ENCODE measurements at regions not wholly inside any gene's neighbourhood (a gene's known extent, or its start where the extent isn't known, plus 50 kb on each side); places are given as distances from the start of the nearest gene placed in this dataset.

- H3K27ac ChIP-seq, result no peak overlapping the region
- DNase-seq, result no peak
- H3K36me3 ChIP-seq, result no peaks in the 10 kb centered on the region
- H3K27me3 ChIP-seq, result no peaks in the 10 kb centered on the region
- H3K4me1 ChIP-seq, result no peaks in the 10 kb centered on the region
- TF ChIP-seq CTCF (IDR thresholded peaks at IDR 0.05), result no peak
- H3K4me3 ChIP-seq, result no peak overlapping the region
- no peaks in the 10 kb centered on the region for H3K9me3 ChIP-seq
- intact Hi-C loops (cut with DNase I), result no loop called here
- no peak overlapping the region for H3K9ac ChIP-seq (ENCODE audit: low read depth in 2 of 2, low read length in 2 of 2)
Measured at GRCh38 chr2:45337481-45337880, 273.6 kb downstream of the SRBD1 start.

- intact Hi-C loops (cut with DNase I), result no loop called here
- TF ChIP-seq CTCF (IDR thresholded peaks at IDR 0.05), result no peak
- H3K4me1 ChIP-seq, result no peaks in the 10 kb centered on the region
- H3K27ac ChIP-seq, result no peak overlapping the region
- no peaks in the 10 kb centered on the region for H3K36me3 ChIP-seq
- no peak overlapping the region for H3K9ac ChIP-seq (ENCODE audit: low read depth in 2 of 2, low read length in 2 of 2)
- no peak for DNase-seq
- H3K27me3 ChIP-seq, result no peaks in the 10 kb centered on the region
- H3K9me3 ChIP-seq, result no peaks in the 10 kb centered on the region
- no peak overlapping the region for H3K4me3 ChIP-seq
Measured at GRCh38 chr2:45334205-45334604, 276.9 kb downstream of the SRBD1 start.

- H3K36me3 ChIP-seq, result no peaks in the 10 kb centered on the region
- intact Hi-C loops (cut with DNase I), result no loop called here
- no peaks in the 10 kb centered on the region for H3K27me3 ChIP-seq
- H3K4me1 ChIP-seq, result no peaks in the 10 kb centered on the region
- DNase-seq, result no peak
- TF ChIP-seq CTCF (IDR thresholded peaks at IDR 0.05), result no peak
- no peaks in the 10 kb centered on the region for H3K9me3 ChIP-seq
- H3K9ac ChIP-seq (ENCODE audit: low read depth in 2 of 2, low read length in 2 of 2), result no peak overlapping the region
- H3K4me3 ChIP-seq, result no peak overlapping the region
- no peak overlapping the region for H3K27ac ChIP-seq
Measured at GRCh38 chr2:45332567-45332966, 278.5 kb downstream of the SRBD1 start.

DNA sequence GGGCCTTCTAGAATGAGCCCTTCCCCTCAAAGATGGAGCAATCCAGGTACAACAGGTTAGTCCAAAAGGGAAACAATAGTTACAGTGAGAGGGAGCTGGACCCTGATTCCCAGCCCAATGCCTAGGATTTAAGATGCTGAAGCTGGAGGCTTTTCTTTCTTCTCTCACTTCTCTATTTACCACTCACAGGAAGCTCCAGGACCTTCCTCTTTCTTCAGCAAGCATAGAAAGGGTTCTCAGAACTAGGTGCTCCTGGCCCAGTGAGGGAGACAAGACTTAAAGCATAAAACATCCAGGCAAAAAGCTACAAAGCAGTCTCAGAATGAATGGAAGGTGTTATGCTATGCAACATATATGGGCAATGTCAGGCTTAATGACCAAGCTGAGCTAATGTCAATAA is 279.0 kb downstream of the SRBD1 start:
- intact Hi-C loops (cut with DNase I), result no loop called here
- H3K36me3 ChIP-seq, result no peaks in the 10 kb centered on the region
- no peaks in the 10 kb centered on the region for H3K27me3 ChIP-seq
- no peak overlapping the region for H3K9ac ChIP-seq (ENCODE audit: low read depth in 2 of 2, low read length in 2 of 2)
- no peaks in the 10 kb centered on the region for H3K9me3 ChIP-seq
- no peak overlapping the region for H3K4me3 ChIP-seq
- no peak overlapping the region for H3K27ac ChIP-seq
- H3K4me1 ChIP-seq, result no peaks in the 10 kb centered on the region
- no peak for DNase-seq
- TF ChIP-seq CTCF (IDR thresholded peaks at IDR 0.05), result no peak

DNA sequence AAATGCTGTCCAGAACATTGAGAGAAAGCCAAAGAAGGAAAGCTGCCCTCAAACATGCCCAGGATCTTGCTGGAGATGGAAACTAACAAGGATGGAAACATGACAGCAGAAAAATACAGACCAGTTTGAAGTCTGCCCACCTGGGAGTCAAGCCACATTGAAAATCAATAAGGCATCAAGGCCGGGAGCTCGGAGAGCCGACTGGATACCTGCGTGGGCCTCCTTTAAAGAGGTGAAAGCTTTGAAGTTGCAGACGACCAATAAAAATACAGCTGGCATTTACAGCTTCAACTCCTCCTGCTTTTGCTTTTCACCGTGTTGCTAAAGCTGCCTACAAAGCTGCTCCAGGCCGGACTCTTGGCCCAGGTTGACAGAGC is 279.7 kb downstream of the SRBD1 start:
- no peak for DNase-seq
- no peaks in the 10 kb centered on the region for H3K4me1 ChIP-seq
- no peak for TF ChIP-seq CTCF (IDR thresholded peaks at IDR 0.05)
- H3K27me3 ChIP-seq, result no peaks in the 10 kb centered on the region
- H3K27ac ChIP-seq, result no peak overlapping the region
- no peaks in the 10 kb centered on the region for H3K9me3 ChIP-seq
- H3K36me3 ChIP-seq, result no peaks in the 10 kb centered on the region
- intact Hi-C loops (cut with DNase I), result no loop called here
- H3K9ac ChIP-seq (ENCODE audit: low read depth in 2 of 2, low read length in 2 of 2), result no peak overlapping the region
- H3K4me3 ChIP-seq, result no peak overlapping the region

Data from colonic mucosa (tissue), 4 donors.